SK-N-MC (cell line): ENCODE measurements at regions not wholly inside any gene's neighbourhood (a gene's known extent, or its start where the extent isn't known, plus 50 kb on each side); places are given as distances from the start of the nearest gene placed in this dataset.

Source experiments
- EZH2 ChIP-seq: fragments of 200-600 bp; sonication (generic); IDR thresholded peaks from one replicate; pipeline ENCODE4 v1.6.1; 2017; ENCODE audit warnings: antibody characterized with exemption
- POLR2AphosphoS5 ChIP-seq: IDR thresholded peaks from 2 replicates; pipeline ENCODE4 v1.6.1; 2012; ENCODE audit warnings: mild to moderate bottlenecking, low read depth, low read length, borderline replicate concordance

GRCh38 chr11:13168271-13168670 is 109.3 kb upstream of the BMAL1 start:
- no peak for TF ChIP-seq POLR2AphosphoS5
- TF ChIP-seq EZH2: no peak
